GM18873 (cell line): ENCODE measurements at regions not wholly inside any gene's neighbourhood (a gene's known extent, or its start where the extent isn't known, plus 50 kb on each side); places are given as distances from the start of the nearest gene placed in this dataset.

Experiments
- ATAC-seq: cut with Tn5 transposase; IDR thresholded peaks from one replicate; pipeline ENCODE4 v1.9.1; 2021; ENCODE audit warnings: mild to moderate bottlenecking, moderate library complexity, moderate number of reproducible peaks; ENCODE audit not compliant: unreplicated experiment, low FRiP score

DNA sequence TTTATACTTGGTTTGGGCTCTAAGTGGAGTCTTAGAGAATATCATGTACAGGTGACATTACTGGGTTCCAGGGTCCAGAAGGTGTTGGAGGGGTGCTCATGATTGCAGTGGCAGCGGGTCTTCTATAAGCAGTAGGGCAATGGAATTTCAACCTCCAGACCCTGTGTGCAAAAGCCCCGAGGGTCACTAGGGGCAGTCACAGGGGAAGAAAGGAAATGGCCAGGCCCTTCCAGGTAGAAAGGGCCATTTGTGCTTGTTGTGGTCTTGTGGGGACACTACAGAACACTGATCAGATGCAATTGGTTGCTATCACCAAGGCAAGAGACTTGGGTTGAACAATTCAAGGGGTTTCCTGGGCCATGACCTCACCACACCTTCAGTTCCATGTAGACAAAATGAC, 283.4 kb downstream of the GADD45G start:
- ATAC-seq, result no peak

GRCh38 chr9:89888677-89889076, 283.9 kb downstream of the GADD45G start:
- ATAC-seq, result no peak

DNA sequence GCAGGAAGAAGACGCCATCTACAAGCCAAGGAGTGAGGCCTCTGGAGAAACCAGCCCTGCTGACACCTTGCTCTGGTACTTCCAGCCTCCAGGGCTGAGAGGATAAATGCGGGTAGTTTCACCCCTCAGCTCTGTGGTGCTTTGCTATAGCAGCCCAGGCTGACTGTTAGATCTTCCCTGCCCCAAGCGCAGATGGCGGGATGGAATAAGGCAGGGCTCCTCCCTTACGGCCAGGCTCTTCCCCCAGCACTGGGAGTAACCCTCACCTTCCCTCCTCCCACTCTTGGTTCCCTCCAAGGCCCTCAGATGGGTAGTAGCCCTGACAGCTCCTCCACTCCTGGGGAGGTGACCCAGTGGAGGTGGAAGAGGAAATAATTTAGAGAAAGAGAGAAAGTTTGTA, 285.1 kb downstream of the GADD45G start:
- ATAC-seq, result no peak

- ATAC-seq, result no peak
These were observed 285.6 kb downstream of the GADD45G start for GRCh38 chr9:89890326-89890980.

- no peak for ATAC-seq
These were observed 286.4 kb downstream of the GADD45G start for GRCh38 chr9:89891221-89891590.

DNA sequence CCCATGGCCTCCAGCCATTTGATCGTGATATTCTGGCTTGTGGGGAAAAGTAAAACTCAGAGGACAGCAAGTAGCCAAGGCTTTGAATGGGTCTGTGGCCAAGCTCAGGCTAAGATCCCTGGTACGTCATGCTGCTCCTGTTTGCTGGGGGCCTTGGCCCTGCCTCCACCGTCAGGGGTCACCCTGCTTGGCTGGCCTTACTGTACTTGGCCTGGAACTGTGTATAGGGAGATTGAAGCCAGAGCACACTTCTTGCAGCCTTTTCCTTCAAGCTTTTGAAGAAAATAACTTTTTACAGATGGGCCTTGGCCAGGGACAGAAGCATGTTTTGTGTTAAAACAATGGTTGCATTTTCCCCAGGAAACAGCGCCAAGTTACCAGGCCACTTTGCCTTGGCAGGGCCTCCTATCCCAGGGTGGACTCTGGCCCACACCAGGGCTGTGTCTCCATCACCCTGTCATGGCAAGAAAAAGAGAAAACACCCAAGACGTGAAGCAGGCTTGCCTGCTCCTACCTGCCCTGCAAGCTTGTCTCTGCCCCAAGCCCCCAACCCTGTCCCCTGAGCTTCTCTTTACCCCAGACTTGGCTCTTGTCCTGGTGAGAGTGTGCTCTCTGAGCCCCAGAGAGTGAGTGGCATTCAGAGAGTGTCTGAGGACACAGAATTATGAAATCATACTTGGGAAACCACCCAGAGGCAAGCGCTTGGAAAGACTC, 286.9 kb downstream of the GADD45G start:
- ATAC-seq, result no peak

DNA sequence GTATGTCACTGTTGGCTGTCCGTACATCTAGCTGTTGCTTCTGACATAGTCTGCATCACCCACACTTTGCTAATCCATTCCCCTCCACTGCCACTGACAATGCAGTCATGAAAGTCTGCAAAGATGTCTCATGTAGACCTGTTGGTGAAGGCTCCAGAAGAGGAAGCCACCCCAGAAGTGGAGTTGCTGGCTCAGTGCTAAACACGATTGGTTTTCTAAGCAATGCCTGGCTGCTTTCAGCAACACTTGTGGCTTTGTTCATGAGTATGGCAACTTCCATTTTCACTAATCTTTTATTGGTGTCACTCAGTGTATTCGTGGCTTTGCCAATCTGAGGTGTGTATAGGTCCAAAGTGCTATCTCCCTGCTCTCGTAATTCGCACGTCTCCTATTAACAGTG, 288.1 kb downstream of the GADD45G start:
- ATAC-seq, result no peak

- ATAC-seq, result no peak
These were observed 289.1 kb downstream of the GADD45G start for GRCh38 chr9:89893886-89894285.

GRCh38 chr9:89896806-89897340, 292.1 kb downstream of the GADD45G start:
- ATAC-seq, result no peak

DNA sequence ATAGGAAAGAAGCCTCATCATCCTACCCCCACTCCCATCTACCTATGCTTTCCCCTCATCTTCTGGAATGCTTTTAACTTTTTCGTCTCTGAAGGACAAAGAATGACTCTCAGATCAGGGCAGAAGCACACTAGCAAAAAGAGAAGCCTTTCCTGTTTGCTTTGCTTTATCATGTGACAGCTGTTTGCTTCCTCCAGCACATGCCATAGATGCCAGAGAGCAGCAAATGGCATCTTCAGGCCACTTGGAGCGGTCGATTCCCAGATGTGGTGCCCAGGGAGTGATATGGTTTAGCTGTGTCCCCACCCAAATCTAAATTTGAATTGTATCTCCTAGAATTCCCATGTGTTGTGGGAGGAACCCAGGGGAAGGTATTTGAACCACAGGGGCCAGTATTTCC, 294.8 kb downstream of the GADD45G start:
- ATAC-seq, result no peak

DNA sequence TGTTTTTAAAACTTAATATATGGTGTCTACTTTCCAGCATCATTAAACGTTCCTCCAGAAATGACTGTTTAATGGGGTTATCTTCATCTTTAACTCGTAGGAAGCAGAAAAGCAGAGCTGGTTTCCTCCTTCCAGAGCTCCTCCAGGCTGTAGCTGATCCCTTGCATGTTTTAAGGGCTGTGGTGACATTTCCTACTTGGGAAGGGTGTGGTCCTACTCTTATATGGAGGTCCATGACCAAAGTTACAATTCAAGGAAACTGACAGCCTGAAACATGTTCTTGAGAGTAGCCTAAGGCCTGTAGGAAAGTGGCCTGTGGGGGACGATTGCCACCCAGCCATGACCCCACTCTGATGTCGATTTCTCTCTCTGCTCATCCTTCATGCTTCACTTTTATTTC, 297.1 kb downstream of the GADD45G start:
- no peak for ATAC-seq

- ATAC-seq, result no peak
These were observed 297.8 kb downstream of the GADD45G start for GRCh38 chr9:89902450-89903140.

DNA sequence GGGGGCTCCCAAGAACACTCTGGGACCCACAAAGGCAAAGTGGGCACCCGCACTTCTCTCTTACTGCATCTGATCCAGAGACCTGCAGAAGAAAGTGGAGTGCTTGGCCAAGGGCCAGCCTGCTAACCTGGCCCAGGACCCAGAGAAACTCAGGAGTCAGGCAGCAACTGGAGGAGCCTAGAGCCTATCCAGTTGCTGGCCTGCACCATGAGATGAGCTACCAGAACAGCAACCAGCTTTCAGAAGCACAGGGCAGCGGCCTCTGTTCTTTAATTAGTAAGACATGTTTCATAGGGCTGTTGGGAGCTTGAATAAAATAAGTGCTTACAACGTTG, 298.3 kb downstream of the GADD45G start:
- ATAC-seq, result no peak

GRCh38 chr9:89905606-89906338, 301.0 kb downstream of the GADD45G start:
- ATAC-seq, result no peak

DNA sequence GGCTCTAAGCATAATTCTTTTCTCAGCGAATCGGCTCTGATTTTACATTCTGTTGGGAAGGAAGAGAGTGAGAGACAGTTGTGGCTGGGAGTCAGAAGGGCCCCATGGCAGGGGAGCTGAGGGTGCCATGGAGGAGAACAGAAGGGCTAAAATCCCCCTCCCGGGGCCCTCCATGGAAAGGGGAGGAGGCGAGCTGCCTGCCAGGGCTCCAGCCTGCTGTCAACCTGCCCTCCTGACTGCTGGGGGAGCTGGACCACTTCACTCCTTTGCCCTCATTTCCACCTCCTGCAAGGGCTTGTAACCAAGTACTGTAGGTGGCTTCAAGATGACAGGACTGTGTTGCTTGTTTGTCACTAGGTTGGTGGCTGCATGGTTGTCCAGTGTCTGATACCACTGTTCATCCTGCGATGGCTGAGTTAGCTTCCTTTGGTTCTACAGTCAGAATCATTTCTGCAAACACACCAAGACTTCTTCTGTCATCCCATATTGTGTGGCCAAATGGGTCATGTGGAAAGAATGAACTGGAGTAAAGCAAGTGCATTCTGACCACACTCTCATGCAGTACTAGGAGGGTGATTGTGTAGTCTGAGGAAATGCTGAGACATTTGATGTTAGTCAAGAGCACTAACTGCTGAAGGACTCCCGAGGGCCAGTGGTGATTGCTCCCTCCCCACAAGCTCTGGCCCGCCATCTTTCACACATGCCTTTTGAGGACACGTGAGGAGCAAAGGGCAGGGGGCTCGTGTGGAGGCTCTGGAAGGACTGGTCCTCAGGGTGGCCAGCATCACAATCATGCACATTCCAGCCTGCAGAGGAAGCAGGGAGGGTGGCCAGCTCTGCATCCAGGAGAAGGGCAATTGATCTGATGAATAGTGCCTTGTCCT, 307.2 kb downstream of the GADD45G start:
- no peak for ATAC-seq

DNA sequence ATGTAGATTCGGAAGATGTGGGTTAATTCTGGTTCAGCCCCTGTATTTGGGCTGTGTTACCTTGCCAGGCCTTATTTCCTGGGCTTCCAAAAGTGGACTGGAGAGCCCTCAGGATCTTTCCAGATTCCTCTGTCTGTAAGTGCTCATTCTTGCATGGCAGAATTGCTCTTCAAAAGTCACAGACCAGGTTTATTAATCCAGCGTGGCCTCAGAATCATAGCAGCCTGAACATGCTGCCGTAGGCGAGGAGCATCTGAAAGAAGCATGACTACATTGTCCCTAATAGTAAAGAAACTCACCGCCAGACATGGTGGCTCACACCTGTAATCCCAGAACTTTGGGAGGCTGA, 307.8 kb downstream of the GADD45G start:
- ATAC-seq, result no peak

GRCh38 chr9:89915187-89915586, 310.4 kb downstream of the GADD45G start:
- ATAC-seq, result no peak

DNA sequence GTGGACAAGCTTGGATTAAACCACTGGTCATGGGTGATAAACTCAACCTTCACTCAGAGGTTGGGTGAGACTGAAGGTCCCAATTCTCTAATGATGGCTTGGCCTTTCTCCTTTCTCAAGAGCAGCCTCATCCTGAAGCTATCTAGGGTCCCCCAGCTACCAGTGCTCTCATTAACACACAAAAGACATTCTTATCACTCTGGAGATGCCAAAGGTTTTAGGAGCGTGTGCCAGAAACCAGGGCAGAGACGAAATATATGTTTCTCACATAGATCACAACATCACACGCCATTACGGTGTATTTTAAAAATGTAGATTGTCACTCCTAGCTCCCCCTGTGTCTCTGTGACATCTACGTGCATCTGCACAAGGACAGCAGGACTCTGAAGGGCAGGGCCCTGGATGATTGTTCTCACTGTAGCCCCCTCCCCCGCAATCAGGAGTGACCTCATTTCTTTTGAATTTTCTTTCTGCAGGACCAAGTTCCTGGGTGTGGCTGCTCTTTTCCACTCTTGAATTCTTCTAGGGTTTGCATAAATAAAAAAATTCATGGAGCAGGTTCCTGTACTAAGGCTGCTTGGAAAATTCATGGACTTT, 311.3 kb downstream of the GADD45G start:
- ATAC-seq, result no peak

GRCh38 chr9:89917861-89918260, 313.0 kb downstream of the GADD45G start:
- no peak for ATAC-seq
